OCI-LY1 (cell line): ENCODE measurements at regions not wholly inside any gene's neighbourhood (a gene's known extent, or its start where the extent isn't known, plus 50 kb on each side); places are given as distances from the start of the nearest gene placed in this dataset.

Experiments used
- H2AFZ ChIP-seq: fragments of 200-600 bp; sonication (generic), shearing (Covaris generic); 2 replicates; pipeline ENCODE4 v1.6.0; 2014; ENCODE audit warnings: antibody characterized with exemption, mild to moderate bottlenecking, low read length
- H3F3A ChIP-seq: fragments of 200-600 bp; sonication (generic), shearing (Covaris generic); 2 replicates; pipeline ENCODE4 v1.6.0; 2014; ENCODE audit warnings: mild to moderate bottlenecking, antibody characterized with exemption, low read length, moderate library complexity; ENCODE audit not compliant: insufficient read depth
- H3K27ac ChIP-seq: fragments of 200-600 bp; sonication (generic); 2 replicates; pipeline ENCODE4 v1.5.1; 2014; ENCODE audit warnings: low read length, mixed run types, mild to moderate bottlenecking, low read depth; ENCODE audit not compliant: poor library complexity, severe bottlenecking
- H3K27me3 ChIP-seq: fragments of 200-600 bp; sonication (generic); 2 replicates; pipeline ENCODE4 v1.6.0; 2014; ENCODE audit warnings: antibody characterized with exemption, mild to moderate bottlenecking, low read length, moderate library complexity; ENCODE audit not compliant: insufficient read depth
- H3K36me3 ChIP-seq: fragments of 200-600 bp; sonication (generic); 2 replicates; pipeline ENCODE4 v1.6.1; 2014; ENCODE audit warnings: mild to moderate bottlenecking, antibody characterized with exemption, low read length, moderate library complexity, mixed read lengths; ENCODE audit not compliant: insufficient read depth
- H3K4me1 ChIP-seq: fragments of 200-600 bp; sonication (generic); 2 replicates; pipeline ENCODE4 v1.5.1; 2014; ENCODE audit warnings: mild to moderate bottlenecking, low read length, moderate library complexity; ENCODE audit not compliant: insufficient read depth, severe bottlenecking
- H3K4me2 ChIP-seq: fragments of 200-600 bp; sonication (generic), shearing (Covaris generic); 2 replicates; pipeline ENCODE4 v1.6.1; 2014; ENCODE audit warnings: low read length
- H3K4me3 ChIP-seq: fragments of 200-600 bp; sonication (generic); 2 replicates; pipeline ENCODE4 v1.5.1; 2014; ENCODE audit warnings: low read length, low read depth, mild to moderate bottlenecking, mixed read lengths; ENCODE audit not compliant: poor library complexity, severe bottlenecking
- H3K79me2 ChIP-seq: fragments of 200-600 bp; shearing (Covaris generic); 2 replicates; pipeline ENCODE4 v1.6.1; 2016; ENCODE audit warnings: mixed run types, low read length, mixed read lengths; ENCODE audit not compliant: insufficient read depth
- H3K9ac ChIP-seq: fragments of 200-600 bp; sonication (generic), shearing (Covaris generic); 2 replicates; pipeline ENCODE4 v1.6.1; 2014; ENCODE audit warnings: mild to moderate bottlenecking, low read length, mixed read lengths
- H3K9me2 ChIP-seq: fragments of 200-600 bp; sonication (generic), shearing (Covaris generic); 2 replicates; pipeline ENCODE4 v1.6.1; 2014; ENCODE audit warnings: low read depth, mild to moderate bottlenecking, low read length, mixed read lengths
- H3K9me3 ChIP-seq: fragments of 200-600 bp; shearing (Covaris generic); 2 replicates; pipeline ENCODE4 v1.6.1; 2014; ENCODE audit warnings: low read length, mixed read lengths
- H4K20me1 ChIP-seq: fragments of 200-600 bp; sonication (generic), shearing (Covaris generic); 2 replicates; pipeline ENCODE4 v1.6.0; 2016; ENCODE audit warnings: mild to moderate bottlenecking, low read length; ENCODE audit not compliant: insufficient read depth
- EZH2 ChIP-seq: fragments of 200-600 bp; sonication (generic), shearing (Covaris generic); IDR thresholded peaks from 2 replicates; pipeline ENCODE4 v1.8.0; 2017; ENCODE audit warnings: borderline replicate concordance, mixed run types, mild to moderate bottlenecking, antibody characterized with exemption, low read length, moderate library complexity, mixed read lengths
- TF ChIP-seq, protein P1 (sequence below): fragments of 200-600 bp; sonication (generic), shearing (Covaris generic); IDR thresholded peaks from 2 replicates; pipeline ENCODE4 v1.5.1; 2017; ENCODE audit warnings: mild to moderate bottlenecking, antibody characterized with exemption, low read length, moderate library complexity, mixed read lengths

DNA sequence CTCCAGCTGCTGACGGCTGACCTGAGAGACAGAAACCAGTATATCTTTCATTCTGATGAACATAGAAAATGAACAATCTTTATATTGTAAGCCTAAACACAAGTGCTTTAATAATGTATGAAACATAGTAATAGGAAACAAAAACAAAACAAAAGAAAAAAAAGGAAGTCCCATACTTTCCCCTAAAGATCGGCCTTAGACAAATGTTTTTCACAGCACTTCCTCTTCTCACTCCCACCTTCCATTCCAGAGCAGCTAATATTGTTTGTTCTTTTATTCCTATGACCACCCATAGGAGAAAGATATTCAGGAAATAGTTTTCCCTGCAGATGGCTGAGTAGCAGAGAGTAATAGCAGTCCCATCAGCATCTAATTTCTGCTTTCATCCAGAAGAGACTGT lies 194.4 kb upstream of the SLC27A6 start:
- H3K27ac ChIP-seq, result no peak overlapping the region
- no peaks in the 10 kb centered on the region for H3K4me1 ChIP-seq
- TF ChIP-seq, protein P1, sequence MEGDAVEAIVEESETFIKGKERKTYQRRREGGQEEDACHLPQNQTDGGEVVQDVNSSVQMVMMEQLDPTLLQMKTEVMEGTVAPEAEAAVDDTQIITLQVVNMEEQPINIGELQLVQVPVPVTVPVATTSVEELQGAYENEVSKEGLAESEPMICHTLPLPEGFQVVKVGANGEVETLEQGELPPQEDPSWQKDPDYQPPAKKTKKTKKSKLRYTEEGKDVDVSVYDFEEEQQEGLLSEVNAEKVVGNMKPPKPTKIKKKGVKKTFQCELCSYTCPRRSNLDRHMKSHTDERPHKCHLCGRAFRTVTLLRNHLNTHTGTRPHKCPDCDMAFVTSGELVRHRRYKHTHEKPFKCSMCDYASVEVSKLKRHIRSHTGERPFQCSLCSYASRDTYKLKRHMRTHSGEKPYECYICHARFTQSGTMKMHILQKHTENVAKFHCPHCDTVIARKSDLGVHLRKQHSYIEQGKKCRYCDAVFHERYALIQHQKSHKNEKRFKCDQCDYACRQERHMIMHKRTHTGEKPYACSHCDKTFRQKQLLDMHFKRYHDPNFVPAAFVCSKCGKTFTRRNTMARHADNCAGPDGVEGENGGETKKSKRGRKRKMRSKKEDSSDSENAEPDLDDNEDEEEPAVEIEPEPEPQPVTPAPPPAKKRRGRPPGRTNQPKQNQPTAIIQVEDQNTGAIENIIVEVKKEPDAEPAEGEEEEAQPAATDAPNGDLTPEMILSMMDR, result no peak
- TF ChIP-seq EZH2, result no peak
- no peak overlapping the region for H3K4me2 ChIP-seq
- H3F3A ChIP-seq, result no peaks in the 10 kb centered on the region
- H4K20me1 ChIP-seq, result no peaks in the 10 kb centered on the region
- H3K9me3 ChIP-seq, result no peaks in the 10 kb centered on the region
- no peak overlapping the region for H3K4me3 ChIP-seq
- H3K9ac ChIP-seq, result no peak overlapping the region
- H3K79me2 ChIP-seq, result no peaks in the 10 kb centered on the region
- no peaks in the 10 kb centered on the region for H3K9me2 ChIP-seq
- H2AFZ ChIP-seq, result no peak overlapping the region
- no peaks in the 10 kb centered on the region for H3K36me3 ChIP-seq
- H3K27me3 ChIP-seq, result no peaks in the 10 kb centered on the region

DNA sequence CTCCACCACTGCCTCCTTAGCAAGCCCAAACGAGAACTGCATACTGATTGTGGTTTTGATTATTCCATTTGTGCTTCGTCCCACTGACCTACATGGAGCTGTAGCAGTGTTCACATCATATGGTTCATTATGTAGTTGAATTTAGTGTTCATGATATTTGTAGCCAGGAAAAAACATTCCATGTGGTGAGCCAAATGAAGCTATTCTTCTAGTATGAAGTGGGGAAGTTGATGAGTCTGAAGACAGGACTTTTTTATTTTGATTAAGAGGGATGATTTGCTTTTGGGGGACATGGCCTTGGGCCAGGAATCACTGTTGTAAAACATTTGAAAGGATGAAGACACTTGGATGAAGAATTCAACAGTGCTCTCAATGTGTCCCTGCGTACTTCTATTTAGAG lies 192.9 kb upstream of the SLC27A6 start:
- H3K9me3 ChIP-seq, result no peaks in the 10 kb centered on the region
- H3K4me3 ChIP-seq, result no peak overlapping the region
- no peaks in the 10 kb centered on the region for H3K79me2 ChIP-seq
- H3F3A ChIP-seq, result no peaks in the 10 kb centered on the region
- no peaks in the 10 kb centered on the region for H4K20me1 ChIP-seq
- no peak overlapping the region for H3K27ac ChIP-seq
- no peak overlapping the region for H3K9ac ChIP-seq
- H3K36me3 ChIP-seq, result no peaks in the 10 kb centered on the region
- no peaks in the 10 kb centered on the region for H3K27me3 ChIP-seq
- H2AFZ ChIP-seq, result no peak overlapping the region
- H3K4me2 ChIP-seq, result no peak overlapping the region
- H3K9me2 ChIP-seq, result no peaks in the 10 kb centered on the region
- H3K4me1 ChIP-seq, result no peaks in the 10 kb centered on the region
- TF ChIP-seq, protein P1, result no peak
- TF ChIP-seq EZH2, result no peak

DNA sequence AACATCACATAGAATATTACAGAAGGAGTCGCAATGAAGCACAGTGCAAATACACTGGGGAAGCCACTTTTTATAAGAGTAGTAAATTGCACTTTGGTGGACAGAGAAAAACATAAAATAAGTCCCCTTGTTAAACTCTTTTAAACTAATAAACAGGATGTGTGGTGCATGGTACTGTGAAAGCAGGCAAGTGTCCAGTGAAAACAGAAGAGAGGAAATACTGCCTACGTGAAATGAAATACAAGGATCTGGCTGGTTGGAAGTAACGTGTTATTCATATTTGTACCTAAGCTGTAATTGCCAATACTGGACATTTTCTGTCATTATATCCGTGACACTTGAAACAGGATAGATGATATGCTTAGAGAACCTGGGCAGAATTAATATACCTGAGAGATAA lies 191.9 kb upstream of the SLC27A6 start:
- Histone ChIP-seq H3K27me3 (no peaks in the 10 kb centered on the region), H2AFZ (no peak overlapping the region), H3K79me2 (no peaks in the 10 kb centered on the region), H3K4me3 (no peak overlapping the region), H3K27ac (no peak overlapping the region), H3K36me3 (no peaks in the 10 kb centered on the region), H3K9ac (no peak overlapping the region), H3K4me2 (no peak overlapping the region), H3K9me3 (no peaks in the 10 kb centered on the region), H4K20me1 (no peaks in the 10 kb centered on the region), H3K9me2 (no peaks in the 10 kb centered on the region), H3F3A (no peaks in the 10 kb centered on the region), H3K4me1 (no peaks in the 10 kb centered on the region)
- TF ChIP-seq, protein P1, result no peak
- TF ChIP-seq EZH2, result no peak
